ENCODE measurements at regions not wholly inside any gene's neighbourhood (a gene's known extent, or its start where the extent isn't known, plus 50 kb on each side); places are given as distances from the start of the nearest gene placed in this dataset.

DNA sequence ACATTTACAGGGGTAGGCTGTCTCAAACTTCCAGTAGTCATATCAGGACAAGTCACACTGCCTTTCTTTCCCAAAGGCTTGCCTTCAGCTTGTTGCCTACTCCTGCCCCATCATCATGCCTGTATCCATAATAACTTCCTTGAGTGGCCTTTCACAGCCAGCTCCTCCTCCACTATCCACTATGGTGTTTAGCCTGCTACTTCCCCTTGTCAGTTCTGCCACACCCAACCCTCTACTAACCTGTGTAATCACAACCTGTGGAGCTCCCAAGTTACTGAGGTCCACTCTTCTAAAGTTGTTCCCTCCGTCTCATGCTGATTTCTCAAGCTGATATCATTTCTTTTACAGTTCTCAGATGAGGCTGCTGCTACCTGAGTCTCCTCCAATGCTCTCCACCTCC lies 159.9 kb downstream of the BMP4 start:
- TF ChIP-seq, protein P1, sequence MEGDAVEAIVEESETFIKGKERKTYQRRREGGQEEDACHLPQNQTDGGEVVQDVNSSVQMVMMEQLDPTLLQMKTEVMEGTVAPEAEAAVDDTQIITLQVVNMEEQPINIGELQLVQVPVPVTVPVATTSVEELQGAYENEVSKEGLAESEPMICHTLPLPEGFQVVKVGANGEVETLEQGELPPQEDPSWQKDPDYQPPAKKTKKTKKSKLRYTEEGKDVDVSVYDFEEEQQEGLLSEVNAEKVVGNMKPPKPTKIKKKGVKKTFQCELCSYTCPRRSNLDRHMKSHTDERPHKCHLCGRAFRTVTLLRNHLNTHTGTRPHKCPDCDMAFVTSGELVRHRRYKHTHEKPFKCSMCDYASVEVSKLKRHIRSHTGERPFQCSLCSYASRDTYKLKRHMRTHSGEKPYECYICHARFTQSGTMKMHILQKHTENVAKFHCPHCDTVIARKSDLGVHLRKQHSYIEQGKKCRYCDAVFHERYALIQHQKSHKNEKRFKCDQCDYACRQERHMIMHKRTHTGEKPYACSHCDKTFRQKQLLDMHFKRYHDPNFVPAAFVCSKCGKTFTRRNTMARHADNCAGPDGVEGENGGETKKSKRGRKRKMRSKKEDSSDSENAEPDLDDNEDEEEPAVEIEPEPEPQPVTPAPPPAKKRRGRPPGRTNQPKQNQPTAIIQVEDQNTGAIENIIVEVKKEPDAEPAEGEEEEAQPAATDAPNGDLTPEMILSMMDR (IDR thresholded peaks at IDR 0.05; ENCODE audit: borderline replicate concordance, extremely low read depth, low read length, poor library complexity, severe bottlenecking) = no peak
- TF ChIP-seq EZH2 (IDR thresholded peaks at IDR 0.05; ENCODE audit: borderline replicate concordance, low read depth, low read length, severe bottlenecking) = no peak

Measured in DND-41 (cell line).